ENCODE measurements at regions not wholly inside any gene's neighbourhood (a gene's known extent, or its start where the extent isn't known, plus 50 kb on each side); places are given as distances from the start of the nearest gene placed in this dataset.

GRCh38 chr16:76081967-76082366, 195.2 kb upstream of the CNTNAP4 start:
- TF ChIP-seq, protein P1, sequence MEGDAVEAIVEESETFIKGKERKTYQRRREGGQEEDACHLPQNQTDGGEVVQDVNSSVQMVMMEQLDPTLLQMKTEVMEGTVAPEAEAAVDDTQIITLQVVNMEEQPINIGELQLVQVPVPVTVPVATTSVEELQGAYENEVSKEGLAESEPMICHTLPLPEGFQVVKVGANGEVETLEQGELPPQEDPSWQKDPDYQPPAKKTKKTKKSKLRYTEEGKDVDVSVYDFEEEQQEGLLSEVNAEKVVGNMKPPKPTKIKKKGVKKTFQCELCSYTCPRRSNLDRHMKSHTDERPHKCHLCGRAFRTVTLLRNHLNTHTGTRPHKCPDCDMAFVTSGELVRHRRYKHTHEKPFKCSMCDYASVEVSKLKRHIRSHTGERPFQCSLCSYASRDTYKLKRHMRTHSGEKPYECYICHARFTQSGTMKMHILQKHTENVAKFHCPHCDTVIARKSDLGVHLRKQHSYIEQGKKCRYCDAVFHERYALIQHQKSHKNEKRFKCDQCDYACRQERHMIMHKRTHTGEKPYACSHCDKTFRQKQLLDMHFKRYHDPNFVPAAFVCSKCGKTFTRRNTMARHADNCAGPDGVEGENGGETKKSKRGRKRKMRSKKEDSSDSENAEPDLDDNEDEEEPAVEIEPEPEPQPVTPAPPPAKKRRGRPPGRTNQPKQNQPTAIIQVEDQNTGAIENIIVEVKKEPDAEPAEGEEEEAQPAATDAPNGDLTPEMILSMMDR (IDR thresholded peaks at IDR 0.05) = no peak
- TF ChIP-seq POLR2A (IDR thresholded peaks at IDR 0.05) (no peak), POLR2AphosphoS5 (IDR thresholded peaks at IDR 0.05) (no peak), EP300 (IDR thresholded peaks at IDR 0.05) (no peak)

Measured in sigmoid colon (tissue), 4 donors.